Prostate gland (tissue), 2 donors: ENCODE measurements at regions not wholly inside any gene's neighbourhood (a gene's known extent, or its start where the extent isn't known, plus 50 kb on each side); places are given as distances from the start of the nearest gene placed in this dataset.

Experiments
- CTCF ChIP-seq, 4 experiments: fragments of 200-600 bp in 2 of 4; fragments of 450-650 bp in 2 of 4; sonication (generic) in 2 of 4; IDR thresholded peaks; 1 replicate in 3 of 4; 2 replicates in 1 of 4; pipeline ENCODE4 v1.5.1; 2016 to 2019; ENCODE audit warnings: antibody characterized with exemption in 4 of 4, mild to moderate bottlenecking in 2 of 4, moderate library complexity in 2 of 4
- POLR2A ChIP-seq: fragments of 450-650 bp; IDR thresholded peaks from one replicate; pipeline ENCODE4 v1.6.1; 2016; ENCODE audit warnings: antibody characterized with exemption, mild to moderate bottlenecking

GRCh38 chr5:175263776-175264175, 180.2 kb downstream of the DRD1 start:
- TF ChIP-seq CTCF (IDR thresholded peaks at IDR 0.05) (no peak), POLR2A (no peak)
